Astrocyte (in vitro differentiated cells and primary cell): ENCODE measurements at regions not wholly inside any gene's neighbourhood (a gene's known extent, or its start where the extent isn't known, plus 50 kb on each side); places are given as distances from the start of the nearest gene placed in this dataset.

Experiments
- DNase-seq: peaks from one replicate; pipeline ENCODE4 v3.0.0-alpha.2; 2010; ENCODE audit warnings: low read depth
- FAIRE-seq: peaks from 2 replicates; lab custom pipeline; 2011; peaks lifted over from hg19 to GRCh38; lab: Jason Lieb, UNC
- H2AFZ ChIP-seq: 2 replicates; pipeline ENCODE4 v1.6.0; 2012; ENCODE audit warnings: low read depth, low read length, inconsistent platforms
- H3K27ac ChIP-seq: 2 replicates; pipeline ENCODE4 v1.5.1; 2011; ENCODE audit warnings: low read depth, low read length, inconsistent platforms
- H3K27me3 ChIP-seq: 2 replicates; pipeline ENCODE4 v1.6.0; 2011; ENCODE audit warnings: low read length, inconsistent platforms; ENCODE audit not compliant: insufficient read depth
- H3K36me3 ChIP-seq: 2 replicates; pipeline ENCODE4 v1.5.1; 2011; ENCODE audit warnings: low read length, inconsistent platforms; ENCODE audit not compliant: insufficient read depth
- H3K4me1 ChIP-seq: 2 replicates; pipeline ENCODE4 v1.5.1; 2011; ENCODE audit warnings: low read length, inconsistent platforms; ENCODE audit not compliant: insufficient read depth
- H3K4me2 ChIP-seq: 2 replicates; pipeline ENCODE4 v1.6.0; 2012; ENCODE audit warnings: low read length, inconsistent platforms
- H3K4me3 ChIP-seq: 2 replicates; pipeline ENCODE4 v1.5.1; 2011; ENCODE audit warnings: low read depth, mild to moderate bottlenecking, low read length, inconsistent platforms; ENCODE audit not compliant: insufficient read depth
- H3K79me2 ChIP-seq: 2 replicates; pipeline ENCODE4 v1.6.0; 2012; ENCODE audit warnings: mild to moderate bottlenecking, low read length, inconsistent platforms; ENCODE audit not compliant: insufficient read depth
- H3K9ac ChIP-seq: 2 replicates; pipeline ENCODE4 v1.6.0; 2012; ENCODE audit warnings: mild to moderate bottlenecking, low read length, inconsistent platforms
- H3K9me3 ChIP-seq: 2 replicates; pipeline ENCODE4 v1.5.1; 2012; ENCODE audit warnings: low read depth, mild to moderate bottlenecking, low read length, inconsistent platforms; ENCODE audit not compliant: insufficient read depth
- H4K20me1 ChIP-seq: 2 replicates; pipeline ENCODE4 v1.6.0; 2012; ENCODE audit warnings: low read length, inconsistent platforms; ENCODE audit not compliant: insufficient read depth
- H3K27ac Mint-ChIP-seq: one replicate; pipeline ENCODE4 v1.8.0; 2021; ENCODE audit warnings: mild to moderate bottlenecking, mixed read lengths; ENCODE audit not compliant: unreplicated experiment
- H3K27me3 Mint-ChIP-seq: one replicate; pipeline ENCODE4 v1.8.0; 2021; ENCODE audit warnings: low read depth, mixed read lengths; ENCODE audit not compliant: unreplicated experiment
- H3K36me3 Mint-ChIP-seq: one replicate; pipeline ENCODE4 v1.8.0; 2021; ENCODE audit warnings: low read depth, mixed read lengths; ENCODE audit not compliant: unreplicated experiment
- H3K4me1 Mint-ChIP-seq: one replicate; pipeline ENCODE4 v1.8.0; 2021; ENCODE audit warnings: low read depth, mixed read lengths; ENCODE audit not compliant: unreplicated experiment
- H3K4me3 Mint-ChIP-seq: one replicate; pipeline ENCODE4 v1.8.0; 2021; ENCODE audit warnings: mild to moderate bottlenecking, moderate library complexity, mixed read lengths; ENCODE audit not compliant: unreplicated experiment
- H3K9me3 Mint-ChIP-seq: one replicate; pipeline ENCODE4 v1.8.0; 2021; ENCODE audit warnings: mild to moderate bottlenecking, mixed read lengths; ENCODE audit not compliant: unreplicated experiment
- CTCF ChIP-seq: IDR thresholded peaks from 2 replicates; pipeline ENCODE4 v1.5.1; 2011; ENCODE audit warnings: low read depth, mild to moderate bottlenecking, inconsistent platforms, low read length, moderate library complexity; ENCODE audit not compliant: insufficient read depth
- EZH2 ChIP-seq: IDR thresholded peaks from 2 replicates; pipeline ENCODE4 v1.6.1; 2012; ENCODE audit warnings: mild to moderate bottlenecking, low read length, inconsistent platforms; ENCODE audit not compliant: insufficient read depth

GRCh38 chr2:78355967-78356366, 669.5 kb upstream of the REG3G start:
- peaks cover 3% of the 10 kb centered on the region for H3K9me3 ChIP-seq
- no peaks in the 10 kb centered on the region for H3K36me3 ChIP-seq
- Mint-ChIP-seq H3K36me3 (no peaks in the 10 kb centered on the region), H3K27ac (no peak overlapping the region), H3K27me3 (no peaks in the 10 kb centered on the region), H3K9me3 (no peaks in the 10 kb centered on the region), H3K4me3 (no peak overlapping the region), H3K4me1 (peaks cover 8% of the 10 kb centered on the region)
- H3K27ac ChIP-seq = no peak overlapping the region
- H4K20me1 ChIP-seq = no peaks in the 10 kb centered on the region
- H3K9ac ChIP-seq = no peak overlapping the region
- H3K79me2 ChIP-seq = no peaks in the 10 kb centered on the region
- DNase-seq = no peak
- TF ChIP-seq CTCF = no peak
- TF ChIP-seq EZH2 = no peak
- H3K4me3 ChIP-seq = no peak overlapping the region
- no peaks in the 10 kb centered on the region for H3K4me1 ChIP-seq
- H3K4me2 ChIP-seq = no peak overlapping the region
- no peaks in the 10 kb centered on the region for H3K27me3 ChIP-seq
- FAIRE-seq = no peak
- H2AFZ ChIP-seq = no peak overlapping the region

GRCh38 chr2:78383576-78383975, 641.9 kb upstream of the REG3G start:
- DNase-seq (no peak), FAIRE-seq (no peak)
- Histone ChIP-seq H3K79me2 (no peaks in the 10 kb centered on the region), H3K4me2 (no peak overlapping the region), H3K9ac (no peak overlapping the region), H3K27ac (no peak overlapping the region), H3K4me3 (no peak overlapping the region), H2AFZ (no peak overlapping the region), H4K20me1 (no peaks in the 10 kb centered on the region), H3K9me3 (no peaks in the 10 kb centered on the region), H3K4me1 (no peaks in the 10 kb centered on the region), H3K27me3 (no peaks in the 10 kb centered on the region), H3K36me3 (no peaks in the 10 kb centered on the region)
- TF ChIP-seq EZH2 = no peak
- TF ChIP-seq CTCF = no peak
- Mint-ChIP-seq H3K4me1 (no peaks in the 10 kb centered on the region), H3K4me3 (no peak overlapping the region), H3K27me3 (no peaks in the 10 kb centered on the region), H3K9me3 (peaks cover 2% of the 10 kb centered on the region), H3K27ac (no peak overlapping the region), H3K36me3 (no peaks in the 10 kb centered on the region)

GRCh38 chr2:78397198-78397597, 628.3 kb upstream of the REG3G start:
- no peak overlapping the region for H3K4me2 ChIP-seq
- DNase-seq (no peak), FAIRE-seq (no peak)
- no peak overlapping the region for H2AFZ ChIP-seq
- H3K4me1 ChIP-seq = no peaks in the 10 kb centered on the region
- Mint-ChIP-seq H3K36me3 (no peaks in the 10 kb centered on the region), H3K4me3 (no peak overlapping the region), H3K27me3 (no peaks in the 10 kb centered on the region), H3K4me1 (no peaks in the 10 kb centered on the region), H3K9me3 (peaks cover 6% of the 10 kb centered on the region), H3K27ac (no peak overlapping the region)
- H3K79me2 ChIP-seq = no peaks in the 10 kb centered on the region
- no peak overlapping the region for H3K9ac ChIP-seq
- no peaks in the 10 kb centered on the region for H4K20me1 ChIP-seq
- H3K4me3 ChIP-seq = no peak overlapping the region
- H3K27ac ChIP-seq = no peak overlapping the region
- TF ChIP-seq EZH2 (no peak), CTCF (no peak)
- H3K9me3 ChIP-seq = peaks cover 5% of the 10 kb centered on the region
- no peaks in the 10 kb centered on the region for H3K36me3 ChIP-seq
- no peaks in the 10 kb centered on the region for H3K27me3 ChIP-seq
